ENCODE measurements at regions not wholly inside any gene's neighbourhood (a gene's known extent, or its start where the extent isn't known, plus 50 kb on each side); places are given as distances from the start of the nearest gene placed in this dataset.

DNA sequence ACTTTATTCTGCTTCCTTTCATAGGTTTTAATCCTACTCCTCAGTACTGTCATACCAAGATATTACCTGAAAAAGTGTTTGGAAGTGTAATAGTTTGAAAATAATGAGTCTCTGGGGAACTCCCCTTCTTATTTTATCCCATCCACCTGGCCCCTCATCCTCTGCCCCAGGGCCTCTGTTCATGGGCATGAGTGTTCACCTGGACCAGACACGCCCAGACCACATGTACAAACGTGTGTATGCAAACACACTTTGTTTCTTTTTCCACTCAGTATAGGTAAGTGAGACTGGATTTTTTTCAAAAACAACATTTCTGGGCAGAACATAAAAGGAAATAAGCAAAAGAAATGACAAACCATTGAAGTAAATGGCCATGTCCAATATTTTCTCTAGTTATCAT is 62.1 kb upstream of the THSD7B start:
- no peak overlapping the region for H3K27ac ChIP-seq (ENCODE audit: insufficient read length, low read depth, low read length)
- H4K91ac ChIP-seq (ENCODE audit: insufficient read length, low read depth, low read length) = no peak overlapping the region
- H3K23me2 ChIP-seq (ENCODE audit: insufficient read length, low read depth, low read length, poor library complexity, severe bottlenecking) = no peaks in the 10 kb centered on the region
- no peak overlapping the region for H2AFZ ChIP-seq (ENCODE audit: low read length)
- no peaks in the 10 kb centered on the region for H4K20me1 ChIP-seq (ENCODE audit: control insufficient read depth, insufficient read depth, insufficient read length)
- no peak overlapping the region for H2BK5ac ChIP-seq (ENCODE audit: insufficient read length, low read length)
- H3K27me3 ChIP-seq (ENCODE audit: insufficient read depth, low read length) = no peaks in the 10 kb centered on the region
- H3K79me1 ChIP-seq (ENCODE audit: insufficient read depth, low read depth, low read length, poor library complexity, severe bottlenecking) = no peaks in the 10 kb centered on the region
- no peak overlapping the region for H3K56ac ChIP-seq (ENCODE audit: insufficient read length, low read depth, low read length)
- no peak for DNase-seq
- no peak overlapping the region for H2BK12ac ChIP-seq (ENCODE audit: insufficient read length, low read depth, low read length)
- WGBS (ENCODE audit: extremely low coverage, insufficient read length, low lambda C conversion rate) = no CpG with 5 or more reads among the region's 2 CpGs
- Mint-ChIP-seq H3K27ac (no peak overlapping the region), H3K9me3 (peaks cover 11 to 13% of the 10 kb centered on the region in 2 experiments; a peak in 4 of 5 replicates), H3K27me3 (ENCODE audit: low read depth) (peaks cover 18% of the 10 kb centered on the region), H3K4me1 (no peaks in the 10 kb centered on the region), H3K36me3 (ENCODE audit: insufficient read depth in 1 of 3, low read depth in 3 of 3) (0 out of 7 replicates have a peak, but pooled peaks cover 0 to 3% (median 0%) of the 10 kb centered on the region in 3 experiments), H3K4me3 (no peak overlapping the region)
- H4K8ac ChIP-seq (replicated peaks; ENCODE audit: insufficient read length, low read depth, low read length) = no peak overlapping the region
- H2BK20ac ChIP-seq (ENCODE audit: low read depth, low read length, poor library complexity, severe bottlenecking) = no peak overlapping the region
- H3K23ac ChIP-seq (ENCODE audit: insufficient read length, low read depth, low read length) = no peak overlapping the region
- H3K4me2 ChIP-seq (ENCODE audit: insufficient read depth, insufficient read length, low read length) = no peak overlapping the region
- TF ChIP-seq, protein P1, sequence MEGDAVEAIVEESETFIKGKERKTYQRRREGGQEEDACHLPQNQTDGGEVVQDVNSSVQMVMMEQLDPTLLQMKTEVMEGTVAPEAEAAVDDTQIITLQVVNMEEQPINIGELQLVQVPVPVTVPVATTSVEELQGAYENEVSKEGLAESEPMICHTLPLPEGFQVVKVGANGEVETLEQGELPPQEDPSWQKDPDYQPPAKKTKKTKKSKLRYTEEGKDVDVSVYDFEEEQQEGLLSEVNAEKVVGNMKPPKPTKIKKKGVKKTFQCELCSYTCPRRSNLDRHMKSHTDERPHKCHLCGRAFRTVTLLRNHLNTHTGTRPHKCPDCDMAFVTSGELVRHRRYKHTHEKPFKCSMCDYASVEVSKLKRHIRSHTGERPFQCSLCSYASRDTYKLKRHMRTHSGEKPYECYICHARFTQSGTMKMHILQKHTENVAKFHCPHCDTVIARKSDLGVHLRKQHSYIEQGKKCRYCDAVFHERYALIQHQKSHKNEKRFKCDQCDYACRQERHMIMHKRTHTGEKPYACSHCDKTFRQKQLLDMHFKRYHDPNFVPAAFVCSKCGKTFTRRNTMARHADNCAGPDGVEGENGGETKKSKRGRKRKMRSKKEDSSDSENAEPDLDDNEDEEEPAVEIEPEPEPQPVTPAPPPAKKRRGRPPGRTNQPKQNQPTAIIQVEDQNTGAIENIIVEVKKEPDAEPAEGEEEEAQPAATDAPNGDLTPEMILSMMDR (conservative IDR thresholded peaks at IDR 0.05) = no peak
- H3K4ac ChIP-seq (ENCODE audit: low read depth, low read length) = no peak overlapping the region
- H3K14ac ChIP-seq (ENCODE audit: insufficient read depth, low read length) = no peak overlapping the region
- no peak overlapping the region for H2BK120ac ChIP-seq (ENCODE audit: low read depth, low read length, poor library complexity, severe bottlenecking)
- H3K18ac ChIP-seq (ENCODE audit: insufficient read length, low read depth, low read length) = no peak overlapping the region
- no peaks in the 10 kb centered on the region for H3K4me1 ChIP-seq (ENCODE audit: insufficient read depth, low read length)
- no peaks in the 10 kb centered on the region for H3K79me2 ChIP-seq (ENCODE audit: insufficient read depth, low read length)
- H2AK5ac ChIP-seq (ENCODE audit: insufficient read length, low read length) = no peak overlapping the region
- H4K5ac ChIP-seq (ENCODE audit: insufficient read length, low read depth, low read length) = no peak overlapping the region
- H3T11ph ChIP-seq (ENCODE audit: low read length) = no peak overlapping the region
- H2BK15ac ChIP-seq (ENCODE audit: low read depth, low read length) = no peak overlapping the region
- no peaks in the 10 kb centered on the region for H3K9me3 ChIP-seq (ENCODE audit: control insufficient read depth, low read depth, low read length)
- H3K9ac ChIP-seq (ENCODE audit: extremely low read depth, insufficient read length, low read length) = no peak overlapping the region
